ENCODE measurements at regions not wholly inside any gene's neighbourhood (a gene's known extent, or its start where the extent isn't known, plus 50 kb on each side); places are given as distances from the start of the nearest gene placed in this dataset.

- CTCF ChIA-PET: interaction anchor here (0.6 kb wide), 1 partner anchor 470 kb away, joined by 3 read pairs; no protein-coding TSS in a partner anchor
- POLR2A ChIA-PET (ENCODE audit: low non-redundant PET): no interaction called here
- TF ChIP-seq CTCF (conservative IDR thresholded peaks at IDR 0.05; ENCODE audit: low read depth): no peak
These were observed 274.9 kb upstream of the DCBLD2 start for GRCh38 chr3:99176169-99176964.

GRCh38 chr3:99175276-99175812 is 273.8 kb upstream of the DCBLD2 start:
- CTCF ChIA-PET: interaction anchor here (1.1 kb wide), 1 partner anchor 152 kb away, joined by 3 read pairs; no protein-coding TSS in a partner anchor
- H3K27ac ChIP-seq: no peak overlapping the region
- POLR2A ChIA-PET (ENCODE audit: low non-redundant PET): no interaction called here
- no peak for DNase-seq (ENCODE audit: low spot score)
- no peak for TF ChIP-seq CTCF (conservative IDR thresholded peaks at IDR 0.05; ENCODE audit: low read depth)

More at GRCh38 chr3:99176169-99176964, 274.9 kb upstream of the DCBLD2 start:
- no peak for DNase-seq (ENCODE audit: low spot score)
- no peak overlapping the region for H3K27ac ChIP-seq

GRCh38 chr3:99172736-99173657 is 271.5 kb upstream of the DCBLD2 start:
- H3K27ac ChIP-seq: no peak overlapping the region
- POLR2A ChIA-PET (ENCODE audit: low non-redundant PET): no interaction called here
- CTCF ChIA-PET: interaction anchor here (0.6 to 1.8 kb wide), 15 partner anchors 9 to 671 kb away, joined by 3 to 13 read pairs (median 4); no protein-coding TSS in a partner anchor
- TF ChIP-seq CTCF (conservative IDR thresholded peaks at IDR 0.05; ENCODE audit: low read depth): peak; percentile 72
- peak; percentile 34 for DNase-seq (ENCODE audit: low spot score)

GRCh38 chr3:99171800-99172199 is 270.3 kb upstream of the DCBLD2 start:
- ChIA-PET CTCF (interaction anchor here (1.6 kb wide), 1 partner anchor 149 kb away, joined by 11 read pairs; no protein-coding TSS in a partner anchor), POLR2A (ENCODE audit: low non-redundant PET) (no interaction called here)
- DNase-seq (ENCODE audit: low spot score): no peak
- no peak for TF ChIP-seq CTCF (conservative IDR thresholded peaks at IDR 0.05; ENCODE audit: low read depth)
- H3K27ac ChIP-seq: no peak overlapping the region

GRCh38 chr3:99170867-99171517 is 269.5 kb upstream of the DCBLD2 start:
- H3K27ac ChIP-seq: no peak overlapping the region
- no peak for DNase-seq (ENCODE audit: low spot score)
- ChIA-PET POLR2A (ENCODE audit: low non-redundant PET) (no interaction called here), CTCF (interaction anchor here (0.6 to 0.8 kb wide), 2 partner anchors 9 to 317 kb away, joined by 3 to 4 read pairs; no protein-coding TSS in a partner anchor)
- no peak for TF ChIP-seq CTCF (conservative IDR thresholded peaks at IDR 0.05; ENCODE audit: low read depth)

All from RWPE1 (cell line).